Osteoblast (primary cell): ENCODE measurements at regions not wholly inside any gene's neighbourhood (a gene's known extent, or its start where the extent isn't known, plus 50 kb on each side); places are given as distances from the start of the nearest gene placed in this dataset.

Source experiments
- DNase-seq: peaks from one replicate; pipeline ENCODE4 v3.0.0; 2011; ENCODE audit warnings: low spot score, mixed read lengths; ENCODE audit not compliant: insufficient read length; ENCODE audit errors: missing footprints
- H2AFZ ChIP-seq: 2 replicates; pipeline ENCODE4 v1.6.0; 2011; ENCODE audit warnings: mild to moderate bottlenecking, low read length
- H3K27ac ChIP-seq: 2 replicates; pipeline ENCODE4 v1.5.1; 2011; ENCODE audit warnings: mild to moderate bottlenecking, low read depth, low read length, moderate library complexity
- H3K27me3 ChIP-seq: 2 replicates; pipeline ENCODE4 v1.6.0; 2012; ENCODE audit warnings: mild to moderate bottlenecking, control low read depth, inconsistent platforms, low read length, moderate library complexity; ENCODE audit not compliant: insufficient read depth
- H3K36me3 ChIP-seq: 2 replicates; pipeline ENCODE4 v1.5.1; 2011; ENCODE audit warnings: mild to moderate bottlenecking, low read length, control low read depth, moderate library complexity; ENCODE audit not compliant: insufficient read depth
- H3K4me1 ChIP-seq: 2 replicates; pipeline ENCODE4 v1.5.1; 2011; ENCODE audit warnings: mild to moderate bottlenecking, low read length, control low read depth, moderate library complexity; ENCODE audit not compliant: insufficient read depth
- H3K4me2 ChIP-seq: 2 replicates; pipeline ENCODE4 v1.6.0; 2011; ENCODE audit warnings: mild to moderate bottlenecking, low read length; ENCODE audit not compliant: insufficient read depth
- H3K4me3 ChIP-seq: fragments of 200-600 bp; sonication (generic); 3 replicates; pipeline ENCODE4 v1.5.1; 2012; ENCODE audit warnings: mild to moderate bottlenecking, low read length, inconsistent platforms; ENCODE audit not compliant: insufficient read depth
- H3K79me2 ChIP-seq: 2 replicates; pipeline ENCODE4 v1.6.0; 2012; ENCODE audit warnings: mild to moderate bottlenecking, low read length, control low read depth, inconsistent platforms; ENCODE audit not compliant: insufficient read depth
- H3K9me3 ChIP-seq: 2 replicates; pipeline ENCODE4 v1.5.1; 2011; ENCODE audit warnings: low read depth, low read length, control low read depth
- H4K20me1 ChIP-seq: 2 replicates; pipeline ENCODE4 v1.6.0; 2012; ENCODE audit warnings: mild to moderate bottlenecking, low read length, control low read depth; ENCODE audit not compliant: insufficient read depth
- CTCF ChIP-seq: IDR thresholded peaks from 2 replicates; pipeline ENCODE4 v1.5.1; 2011; ENCODE audit warnings: mild to moderate bottlenecking, low read depth, low read length, moderate library complexity; ENCODE audit errors: extremely low read depth

GRCh38 chr11:111135101-111135500, 110.4 kb upstream of the POU2AF2 start:
- DNase-seq, result no peak
- H3K4me3 ChIP-seq, result no peak overlapping the region
- H3K9me3 ChIP-seq, result no peaks in the 10 kb centered on the region
- TF ChIP-seq CTCF, result no peak
- no peak overlapping the region for H3K4me2 ChIP-seq
- H4K20me1 ChIP-seq, result no peaks in the 10 kb centered on the region
- no peaks in the 10 kb centered on the region for H3K27me3 ChIP-seq
- H3K79me2 ChIP-seq, result no peaks in the 10 kb centered on the region
- no peak overlapping the region for H2AFZ ChIP-seq
- H3K4me1 ChIP-seq, result no peaks in the 10 kb centered on the region
- no peak overlapping the region for H3K27ac ChIP-seq
- no peaks in the 10 kb centered on the region for H3K36me3 ChIP-seq

GRCh38 chr11:111128076-111128870, 117.3 kb upstream of the POU2AF2 start:
- Histone ChIP-seq H3K4me1 (no peaks in the 10 kb centered on the region), H3K79me2 (no peaks in the 10 kb centered on the region), H3K27ac (no peak overlapping the region), H4K20me1 (no peaks in the 10 kb centered on the region), H3K9me3 (no peaks in the 10 kb centered on the region), H3K4me3 (no peak overlapping the region), H3K4me2 (no peak overlapping the region), H2AFZ (no peak overlapping the region), H3K36me3 (no peaks in the 10 kb centered on the region), H3K27me3 (no peaks in the 10 kb centered on the region)
- DNase-seq, result no peak
- TF ChIP-seq CTCF, result no peak

- no peaks in the 10 kb centered on the region for H3K79me2 ChIP-seq
- no peaks in the 10 kb centered on the region for H3K4me1 ChIP-seq
Observed at GRCh38 chr11:111124724-111125123, 120.8 kb upstream of the POU2AF2 start.

More at GRCh38 chr11:111124724-111125123, 120.8 kb upstream of the POU2AF2 start:
- Histone ChIP-seq H3K4me3 (no peak overlapping the region), H3K27ac (no peak overlapping the region), H4K20me1 (no peaks in the 10 kb centered on the region), H3K4me2 (no peak overlapping the region), H3K27me3 (no peaks in the 10 kb centered on the region), H3K36me3 (no peaks in the 10 kb centered on the region), H2AFZ (no peak overlapping the region), H3K9me3 (no peaks in the 10 kb centered on the region)
- no peak for TF ChIP-seq CTCF
- no peak for DNase-seq
